H1 (cell line): ENCODE measurements at regions not wholly inside any gene's neighbourhood (a gene's known extent, or its start where the extent isn't known, plus 50 kb on each side); places are given as distances from the start of the nearest gene placed in this dataset.

Experiments used
- CTCF ChIA-PET: fragments of 300-600 bp; sonication (Branson Sonifier 250); formaldehyde crosslinking; loops from one replicate; lab custom pipeline; 2021; ENCODE audit not compliant: partially characterized antibody; lab: Charles Lee
- POLR2A ChIA-PET: fragments of 300-600 bp; sonication (Branson Sonifier 250); formaldehyde crosslinking; loops from one replicate; lab custom pipeline; 2021; ENCODE audit warnings: inconsistent platforms; ENCODE audit not compliant: partially characterized antibody; lab: Charles Lee
- DNase-seq, 2 experiments: peaks; one replicate each; pipeline versions ENCODE4 v3.0.0 to v3.0.0-alpha.2; 2010 to 2022; ENCODE audit warnings: low spot score in 2 of 2, low read depth in 1 of 2, mixed read lengths in 1 of 2
- FAIRE-seq: peaks from 2 replicates; lab custom pipeline; 2011; peaks lifted over from hg19 to GRCh38; lab: Jason Lieb, UNC
- H2AFZ ChIP-seq: 2 replicates; pipeline ENCODE4 v1.8.1; 2012; ENCODE audit warnings: low read length, inconsistent platforms
- H2AK5ac ChIP-seq: 2 replicates; pipeline ENCODE4 v1.6.1; 2013; ENCODE audit warnings: low read depth, low read length
- H2BK120ac ChIP-seq: replicated peaks from 2 replicates; pipeline ENCODE3; 2013; ENCODE audit warnings: low read depth, low read length, inconsistent platforms
- H2BK12ac ChIP-seq: 2 replicates; pipeline ENCODE4 v1.6.1; 2013; ENCODE audit warnings: low read depth, low read length
- H2BK15ac ChIP-seq: 2 replicates; pipeline ENCODE4 v1.6.1; 2013; ENCODE audit warnings: low read length
- H2BK20ac ChIP-seq: 2 replicates; pipeline ENCODE4 v1.6.1; 2013; ENCODE audit warnings: low read length
- H2BK5ac ChIP-seq: 2 replicates; pipeline ENCODE4 v1.6.1; 2013; ENCODE audit warnings: low read depth, low read length
- H3K14ac ChIP-seq: 2 replicates; pipeline ENCODE4 v1.6.1; 2013; ENCODE audit warnings: inconsistent platforms; ENCODE audit not compliant: insufficient read length
- H3K18ac ChIP-seq: 2 replicates; pipeline ENCODE4 v1.6.1; 2013; ENCODE audit warnings: low read length; ENCODE audit errors: extremely low read depth
- H3K23ac ChIP-seq: 2 replicates; pipeline ENCODE4 v1.6.1; 2013; ENCODE audit warnings: inconsistent platforms; ENCODE audit not compliant: insufficient read length
- H3K23me2 ChIP-seq: 2 replicates; pipeline ENCODE4 v1.6.1; 2013; ENCODE audit warnings: low read depth, low read length
- H3K27ac ChIP-seq: 2 replicates; pipeline ENCODE4 v1.6.1; 2011; ENCODE audit warnings: low read depth, low read length, inconsistent platforms
- H3K27me3 ChIP-seq, 4 experiments: replicated peaks in 1 of 4; 1 replicate in 1 of 4; 2 replicates in 3 of 4; pipeline versions ENCODE4 v1.6.1 to v1.8.1; 2011 to 2013; ENCODE audit warnings: low read length in 3 of 4, mild to moderate bottlenecking in 3 of 4, inconsistent platforms in 2 of 4, mixed read lengths in 2 of 4, moderate library complexity in 1 of 4; ENCODE audit not compliant: control insufficient read depth in 3 of 4, insufficient read depth in 3 of 4; ENCODE audit errors: extremely low read depth in 1 of 4
- H3K36me3 ChIP-seq, 4 experiments: 2 replicates each; pipeline versions ENCODE4 v1.6.1 to v1.8.1; 2011 to 2013; ENCODE audit warnings: mild to moderate bottlenecking in 4 of 4, low read length in 3 of 4, moderate library complexity in 2 of 4, control low read depth in 1 of 4, inconsistent platforms in 1 of 4; ENCODE audit not compliant: insufficient read depth in 4 of 4, control insufficient read depth in 2 of 4
- H3K4ac ChIP-seq: replicated peaks from 2 replicates; pipeline ENCODE3; 2013; ENCODE audit warnings: low read length, low read depth, mixed read lengths, inconsistent platforms; ENCODE audit not compliant: insufficient read length
- H3K4me1 ChIP-seq, 4 experiments: replicated peaks in 1 of 4; 1 replicate in 1 of 4; 2 replicates in 3 of 4; pipeline versions ENCODE4 v1.6.1 to v1.8.1; 2011 to 2013; ENCODE audit warnings: low read length in 3 of 4, inconsistent platforms in 2 of 4, mixed read lengths in 1 of 4; ENCODE audit not compliant: insufficient read depth in 4 of 4, control insufficient read depth in 3 of 4
- H3K4me2 ChIP-seq, 2 experiments: 2 replicates each; pipeline versions ENCODE4 v1.6.1 to v1.8.1; 2011 to 2013; ENCODE audit warnings: low read depth in 2 of 2, low read length in 2 of 2, control low read depth in 1 of 2, inconsistent platforms in 1 of 2, mild to moderate bottlenecking in 1 of 2; ENCODE audit not compliant: insufficient read depth in 1 of 2
- H3K4me3 ChIP-seq, 4 experiments: fragments of 200-600, 300-600 bp in 1 of 4; sonication (generic), shearing (Covaris generic), sonication (Bioruptor Twin) in 1 of 4; 2 replicates each; pipeline versions ENCODE4 v1.5.1 to v1.8.1; 2011 to 2016; ENCODE audit warnings: low read length in 4 of 4, low read depth in 3 of 4, control low read depth in 2 of 4, inconsistent platforms in 2 of 4, mild to moderate bottlenecking in 2 of 4, mixed read lengths in 1 of 4, moderate library complexity in 1 of 4; ENCODE audit not compliant: insufficient read depth in 2 of 4; ENCODE audit errors: extremely low read depth in 1 of 4
- H3K56ac ChIP-seq: replicated peaks from 2 replicates; pipeline ENCODE3; 2013; ENCODE audit warnings: low read depth, mild to moderate bottlenecking, mixed read lengths, low read length, inconsistent platforms; ENCODE audit not compliant: insufficient read length
- H3K79me1 ChIP-seq: 2 replicates; pipeline ENCODE4 v1.6.1; 2013; ENCODE audit warnings: low read depth, low read length, control low read depth
- H3K79me2 ChIP-seq, 2 experiments: 2 replicates each; pipeline versions ENCODE4 v1.6.1 to v1.8.1; 2012 to 2013; ENCODE audit warnings: low read length in 2 of 2, mild to moderate bottlenecking in 2 of 2, inconsistent platforms in 1 of 2; ENCODE audit not compliant: insufficient read depth in 2 of 2, control insufficient read depth in 1 of 2
- H3K9ac ChIP-seq, 4 experiments: replicated peaks in 1 of 4; 1 replicate in 1 of 4; 2 replicates in 3 of 4; pipeline versions ENCODE4 v1.6.1 to v1.8.1; 2011 to 2013; ENCODE audit warnings: low read depth in 3 of 4, low read length in 3 of 4, control low read depth in 2 of 4, mild to moderate bottlenecking in 2 of 4, moderate library complexity in 2 of 4, inconsistent platforms in 1 of 4; ENCODE audit errors: extremely low read depth in 1 of 4
- H3K9me3 ChIP-seq, 2 experiments: 2 replicates each; pipeline versions ENCODE4 v1.6.1 to v1.8.1; 2012 to 2013; ENCODE audit warnings: mild to moderate bottlenecking in 2 of 2, moderate library complexity in 2 of 2, control low read depth in 1 of 2, inconsistent platforms in 1 of 2, low read depth in 1 of 2, low read length in 1 of 2, mixed read lengths in 1 of 2; ENCODE audit not compliant: insufficient read depth in 2 of 2
- H4K20me1 ChIP-seq, 2 experiments: replicated peaks in 1 of 2; 2 replicates each; pipeline versions ENCODE3 to v1.8.1; 2011 to 2013; ENCODE audit warnings: inconsistent platforms in 2 of 2, low read length in 2 of 2, mild to moderate bottlenecking in 1 of 2; ENCODE audit not compliant: insufficient read depth in 2 of 2, control insufficient read depth in 1 of 2
- H4K5ac ChIP-seq: 2 replicates; pipeline ENCODE4 v1.6.1; 2013; ENCODE audit warnings: low read length, low read depth, mixed read lengths, inconsistent platforms; ENCODE audit not compliant: insufficient read length
- H4K8ac ChIP-seq: 2 replicates; pipeline ENCODE4 v1.8.0; 2013; ENCODE audit warnings: mild to moderate bottlenecking, moderate library complexity, low read length, inconsistent platforms; ENCODE audit not compliant: insufficient read depth; ENCODE audit errors: extremely low read depth
- H4K91ac ChIP-seq: replicated peaks from 2 replicates; pipeline ENCODE3; 2013; ENCODE audit warnings: low read length, mixed read lengths, inconsistent platforms; ENCODE audit not compliant: insufficient read length
- CBX8 ChIP-seq: fragments of 300-800, 300-1000 bp; sonication (generic); IDR thresholded peaks from 2 replicates; pipeline ENCODE4 v1.7.1; 2016; ENCODE audit warnings: low read depth, low read length, borderline replicate concordance
- GTF2F1 ChIP-seq: IDR thresholded peaks from 2 replicates; pipeline ENCODE4 v1.6.1; 2012; ENCODE audit warnings: low read depth, low read length, improper control_type of control experiment, borderline replicate concordance
- HDAC6 ChIP-seq: IDR thresholded peaks from one replicate; pipeline ENCODE4 v1.7.1; 2012; ENCODE audit warnings: low read depth, mild to moderate bottlenecking, inconsistent platforms, low read length, moderate library complexity
- JUN ChIP-seq: IDR thresholded peaks from 2 replicates; pipeline ENCODE4 v1.6.1; 2011; ENCODE audit warnings: low read depth, mild to moderate bottlenecking, improper control_type of control experiment, low read length
- KDM5A ChIP-seq: fragments of 200-600 bp; IDR thresholded peaks from 2 replicates; pipeline ENCODE4 v1.7.1; 2012; ENCODE audit warnings: mild to moderate bottlenecking, low read length, inconsistent platforms, mixed read lengths
- SIX5 ChIP-seq: IDR thresholded peaks from 2 replicates; pipeline ENCODE4 v1.6.1; 2011; ENCODE audit warnings: mild to moderate bottlenecking, low read depth, low read length
- SP1 ChIP-seq: IDR thresholded peaks from 2 replicates; pipeline ENCODE4 v1.6.1; 2011; ENCODE audit warnings: low read depth, low read length

DNA sequence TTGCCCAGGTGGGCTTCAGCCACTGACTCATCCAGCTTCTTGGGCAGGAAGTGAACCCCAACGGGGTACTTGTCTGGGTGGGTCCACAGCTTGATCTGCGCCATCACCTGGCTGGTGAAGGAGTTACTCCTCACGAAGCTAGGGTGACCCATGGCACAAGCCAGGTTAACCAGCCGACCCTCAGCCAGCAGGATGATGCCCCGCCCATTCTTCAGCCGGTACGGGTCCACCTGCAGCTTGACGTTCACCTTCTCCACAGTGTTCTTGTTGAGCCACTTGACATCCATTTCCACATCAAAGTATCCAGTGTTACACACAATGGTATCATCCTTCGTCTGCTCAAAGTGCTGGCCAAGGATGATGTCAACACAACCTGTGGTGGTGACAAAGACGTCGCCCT is 121.3 kb upstream of the NXPH2 start (continued):
- TF ChIP-seq KDM5A, result no peak
- no peak for TF ChIP-seq SP1

DNA sequence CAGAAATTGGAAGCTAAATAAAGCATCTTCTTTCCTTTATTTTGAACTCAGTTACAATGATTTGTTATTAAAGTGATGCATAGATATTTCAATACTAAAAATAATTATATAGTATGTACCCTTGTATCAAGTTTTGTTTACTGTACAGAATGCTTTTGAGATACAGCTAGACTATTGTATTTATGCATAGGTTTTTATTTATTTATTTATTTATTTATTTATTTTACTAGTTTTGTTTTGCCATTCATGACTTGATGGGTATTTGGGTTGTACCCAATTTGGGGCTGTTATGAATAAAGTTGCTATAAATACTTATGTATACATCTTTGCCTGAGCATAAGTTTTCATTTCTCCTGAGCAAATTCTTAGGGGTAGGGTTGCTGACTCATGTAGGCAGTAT is 118.7 kb upstream of the NXPH2 start:
- Histone ChIP-seq H3K4ac (no peak overlapping the region), H3K23ac (no peak overlapping the region), H3K27ac (no peak overlapping the region), H2BK5ac (no peak overlapping the region), H4K8ac (no peak overlapping the region), H4K5ac (no peak overlapping the region), H3K79me1 (no peaks in the 10 kb centered on the region), H2BK20ac (no peak overlapping the region), H4K91ac (no peak overlapping the region), H3K27me3 (no peaks in the 10 kb centered on the region), H3K79me2 (no peaks in the 10 kb centered on the region), H4K20me1 (no peaks in the 10 kb centered on the region), H3K14ac (no peak overlapping the region), H3K56ac (no peak overlapping the region), H3K9ac (no peak overlapping the region), H3K18ac (no peak overlapping the region), H2BK15ac (no peak overlapping the region), H3K23me2 (no peaks in the 10 kb centered on the region), H2AK5ac (no peak overlapping the region), H3K36me3 (no peaks in the 10 kb centered on the region), H3K9me3 (no peaks in the 10 kb centered on the region; a peak in 1 of 4 replicates), H2BK12ac (no peak overlapping the region), H3K4me3 (no peak overlapping the region), H2BK120ac (no peak overlapping the region), H3K4me2 (no peak overlapping the region), H3K4me1 (no peaks in the 10 kb centered on the region), H2AFZ (no peak overlapping the region)
- DNase-seq, result no peak
- ChIA-PET CTCF (interaction anchor here (1.3 kb wide), 1 partner anchor 48 kb away, joined by 3 read pairs; no protein-coding TSS in a partner anchor), POLR2A (no interaction called here)
- no peak for FAIRE-seq
- no peak for TF ChIP-seq CBX8
- no peak for TF ChIP-seq GTF2F1
- TF ChIP-seq SP1, result no peak
- no peak for TF ChIP-seq SIX5
- TF ChIP-seq JUN, result no peak
- TF ChIP-seq HDAC6, result no peak
